Naive thymus-derived CD4-positive, alpha-beta T cell (primary cell): ENCODE measurements at regions not wholly inside any gene's neighbourhood (a gene's known extent, or its start where the extent isn't known, plus 50 kb on each side); places are given as distances from the start of the nearest gene placed in this dataset.

Experiments used
- ATAC-seq: fragments of 150-1000 bp; cut with Tn5 transposase; 2 replicates; pipeline ENCODE4 v1.10.0; 2021; ENCODE audit warnings: mild to moderate bottlenecking, moderate library complexity
- CTCF ChIA-PET: fragments of 350-600 bp; sonication (Branson Sonifier 250); formaldehyde crosslinking; loops from one replicate; lab custom pipeline; 2021; ENCODE audit warnings: antibody characterized with exemption; lab: Charles Lee
- POLR2A ChIA-PET: fragments of 350-600 bp; sonication (Branson Sonifier 250); formaldehyde crosslinking; loops from one replicate; lab custom pipeline; 2021; ENCODE audit warnings: antibody characterized with exemption, inconsistent platforms; lab: Charles Lee
- DNase-seq, 9 donors: peaks; one replicate each; pipeline versions ENCODE4 v3.0.0 to v3.0.0-alpha.2; 2020 to 2022; ENCODE audit warnings: mixed read lengths in 1 of 9
- H3K27ac ChIP-seq: one replicate; pipeline ENCODE4 v1.7.0; 2013; ENCODE audit warnings: mild to moderate bottlenecking, low read depth, low read length, moderate library complexity
- H3K27me3 ChIP-seq, 2 donors: one replicate each; pipeline ENCODE4 v1.7.0; 2013; ENCODE audit warnings: low read length in 2 of 2, mild to moderate bottlenecking in 2 of 2, moderate library complexity in 2 of 2; ENCODE audit not compliant: control insufficient read depth in 2 of 2, insufficient read depth in 2 of 2
- H3K36me3 ChIP-seq, 3 experiments: 1 replicate in 2 of 3; 2 replicates in 1 of 3; pipeline ENCODE4 v1.7.0; 2013; ENCODE audit warnings: low read length in 3 of 3, mild to moderate bottlenecking in 3 of 3, moderate library complexity in 1 of 3; ENCODE audit not compliant: insufficient read depth in 3 of 3, control insufficient read depth in 2 of 3
- H3K4me1 ChIP-seq, 2 donors: one replicate each; pipeline ENCODE4 v1.7.0; 2013; ENCODE audit warnings: low read length in 2 of 2, mild to moderate bottlenecking in 2 of 2, moderate library complexity in 1 of 2; ENCODE audit not compliant: control insufficient read depth in 2 of 2, insufficient read depth in 2 of 2
- H3K4me3 ChIP-seq: 2 replicates; pipeline ENCODE4 v1.7.0; 2013; ENCODE audit warnings: mild to moderate bottlenecking, low read length
- H3K9me3 ChIP-seq, 3 experiments: 1 replicate in 2 of 3; 2 replicates in 1 of 3; pipeline ENCODE4 v1.7.0; 2013; ENCODE audit warnings: low read length in 3 of 3; ENCODE audit not compliant: control insufficient read depth in 2 of 3
- H3K27ac Mint-ChIP-seq, 9 donors: one replicate each; pipeline ENCODE4 v1.8.0; 2020 to 2022; ENCODE audit warnings: mixed read lengths in 9 of 9, mild to moderate bottlenecking in 8 of 9, moderate library complexity in 5 of 9, inconsistent platforms in 2 of 9
- H3K27me3 Mint-ChIP-seq, 5 donors: one replicate each; pipeline ENCODE4 v1.8.0; 2021 to 2022; ENCODE audit warnings: mixed read lengths in 5 of 5, mild to moderate bottlenecking in 1 of 5
- H3K36me3 Mint-ChIP-seq, 5 donors: one replicate each; pipeline ENCODE4 v1.8.0; 2020 to 2022; ENCODE audit warnings: mixed read lengths in 5 of 5, mild to moderate bottlenecking in 3 of 5, inconsistent platforms in 1 of 5
- H3K4me1 Mint-ChIP-seq, 7 donors: one replicate each; pipeline ENCODE4 v1.8.0; 2020 to 2022; ENCODE audit warnings: mixed read lengths in 7 of 7, mild to moderate bottlenecking in 3 of 7, inconsistent platforms in 1 of 7
- H3K4me3 Mint-ChIP-seq, 10 donors: one replicate each; pipeline ENCODE4 v1.8.0; 2020 to 2022; ENCODE audit warnings: mild to moderate bottlenecking in 10 of 10, mixed read lengths in 10 of 10, moderate library complexity in 6 of 10, inconsistent platforms in 2 of 10
- H3K9me3 Mint-ChIP-seq, 11 donors: one replicate each; pipeline ENCODE4 v1.8.0; 2020 to 2022; ENCODE audit warnings: mixed read lengths in 11 of 11, mild to moderate bottlenecking in 4 of 11, inconsistent platforms in 1 of 11, moderate library complexity in 1 of 11
- intact Hi-C, 2 donors: fragments of 100-400 bp; cut with micrococcal nuclease; formaldehyde crosslinking; loops; one replicate each; pipeline ENCODE4 v1.15.1; 2023

DNA sequence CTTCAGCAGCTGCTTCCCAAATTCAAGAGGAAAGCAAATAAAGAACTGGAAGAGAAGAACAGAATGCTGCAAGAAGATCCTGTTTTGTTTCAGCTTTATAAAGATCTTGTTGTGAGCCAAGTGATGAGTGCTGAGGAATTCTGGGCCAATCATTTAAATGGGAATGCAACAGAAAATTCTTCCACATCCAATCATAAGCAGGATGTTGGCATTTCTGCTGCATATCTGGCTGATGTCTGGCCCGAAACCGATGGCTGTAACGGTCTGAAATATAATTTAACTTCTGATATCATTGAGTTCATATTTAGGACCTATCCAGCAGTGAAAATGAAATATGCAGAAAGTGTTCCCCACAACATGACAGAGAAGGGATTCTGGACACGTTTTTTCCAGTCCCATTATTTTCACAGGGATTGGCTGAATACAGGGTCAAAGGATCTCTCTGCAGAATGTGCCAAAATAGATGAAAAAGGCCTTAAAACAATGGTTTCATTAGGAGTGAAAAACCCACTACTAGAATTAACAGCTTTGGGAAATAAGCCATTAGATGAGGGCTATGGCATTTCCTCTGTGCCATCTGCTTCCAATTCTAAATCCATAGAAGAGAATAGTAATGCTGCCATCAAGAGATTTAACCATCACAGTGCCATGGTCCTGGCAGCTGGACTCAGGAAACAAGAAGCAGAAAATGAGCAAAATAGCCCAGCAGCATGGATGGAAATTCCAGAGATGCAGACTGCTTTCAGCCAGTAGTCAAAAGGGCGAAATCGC, 175.6 kb downstream of the MC4R start:
- POLR2A ChIA-PET = no interaction called here
- Histone ChIP-seq H3K27me3 (no peaks in the 10 kb centered on the region), H3K4me1 (no peaks in the 10 kb centered on the region), H3K9me3 (no peaks in the 10 kb centered on the region), H3K36me3 (no peaks in the 10 kb centered on the region), H3K4me3 (no peak overlapping the region), H3K27ac (no peak overlapping the region)
- CTCF ChIA-PET = no interaction called here
- intact Hi-C loops = no loop called here
- H3K27me3 Mint-ChIP-seq = no peaks in the 10 kb centered on the region
- no peaks in the 10 kb centered on the region for H3K36me3 Mint-ChIP-seq
- no peak overlapping the region for H3K4me3 Mint-ChIP-seq
- H3K4me1 Mint-ChIP-seq = peaks cover 0 to 2% (median 0%) of the 10 kb centered on the region in 7 donors
- ATAC-seq = no peak
- H3K9me3 Mint-ChIP-seq = peaks cover 0 to 6% (median 0%) of the 10 kb centered on the region in 11 donors
- DNase-seq = no peak
- no peak overlapping the region for H3K27ac Mint-ChIP-seq

DNA sequence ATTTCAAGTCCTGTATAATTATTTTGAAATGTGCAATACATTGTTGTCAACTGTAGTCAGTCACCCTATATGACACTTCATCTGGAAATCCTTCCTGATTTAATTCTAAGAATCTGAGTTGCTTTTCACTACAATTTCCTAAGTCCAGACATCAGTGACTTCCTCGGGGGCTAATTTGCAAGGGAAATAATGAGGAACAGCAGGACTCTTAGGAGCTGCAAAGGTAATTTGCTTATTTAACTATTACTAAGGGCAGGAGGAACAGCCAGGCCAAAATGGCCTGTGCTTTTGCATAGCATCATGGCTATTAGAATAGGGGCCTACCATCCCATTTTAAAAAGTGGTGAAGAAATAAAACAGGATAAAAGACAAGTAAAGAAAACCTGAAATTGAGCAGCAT, 178.8 kb downstream of the MC4R start:
- Histone ChIP-seq H3K36me3 (no peaks in the 10 kb centered on the region), H3K27ac (no peak overlapping the region), H3K4me1 (no peaks in the 10 kb centered on the region), H3K27me3 (no peaks in the 10 kb centered on the region), H3K9me3 (no peaks in the 10 kb centered on the region), H3K4me3 (no peak overlapping the region)
- H3K4me3 Mint-ChIP-seq = no peak overlapping the region
- CTCF ChIA-PET = no interaction called here
- H3K4me1 Mint-ChIP-seq = peaks cover 0 to 2% (median 0%) of the 10 kb centered on the region in 7 donors
- intact Hi-C loops = no loop called here
- no peak for ATAC-seq
- H3K36me3 Mint-ChIP-seq = no peaks in the 10 kb centered on the region
- DNase-seq = no peak
- no peak overlapping the region for H3K27ac Mint-ChIP-seq
- peaks cover 0 to 6% (median 0%) of the 10 kb centered on the region in 11 donors for H3K9me3 Mint-ChIP-seq
- no peaks in the 10 kb centered on the region for H3K27me3 Mint-ChIP-seq
- POLR2A ChIA-PET = no interaction called here

DNA sequence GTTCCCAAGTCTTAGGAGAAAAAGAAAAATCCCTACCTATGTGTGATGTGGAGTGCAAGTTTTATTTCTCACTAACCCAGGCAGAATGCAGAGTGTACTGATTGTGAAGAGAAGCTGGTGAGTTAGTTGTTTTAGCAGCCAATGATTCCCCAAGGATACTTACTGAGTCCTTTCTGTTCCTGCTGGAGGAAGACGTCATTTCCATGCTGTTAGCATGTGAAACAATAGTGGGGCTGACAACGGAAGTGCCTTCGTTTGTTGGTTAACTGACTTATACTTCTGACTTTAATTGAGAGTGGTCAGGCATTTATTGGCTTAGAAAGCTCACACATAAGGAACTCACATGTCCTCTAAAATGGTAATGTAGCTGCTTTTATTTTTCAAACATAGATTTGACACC, 180.6 kb downstream of the MC4R start:
- H3K27ac ChIP-seq = no peak overlapping the region
- no peaks in the 10 kb centered on the region for H3K4me1 ChIP-seq
- Mint-ChIP-seq H3K27ac (no peak overlapping the region), H3K4me3 (no peak overlapping the region), H3K4me1 (peaks cover 0 to 2% (median 0%) of the 10 kb centered on the region in 7 donors), H3K36me3 (no peaks in the 10 kb centered on the region), H3K27me3 (no peaks in the 10 kb centered on the region), H3K9me3 (peaks cover 0 to 6% (median 0%) of the 10 kb centered on the region in 11 donors)
- intact Hi-C loops = no loop called here
- no peak for ATAC-seq
- H3K27me3 ChIP-seq = no peaks in the 10 kb centered on the region
- H3K36me3 ChIP-seq = no peaks in the 10 kb centered on the region
- no peaks in the 10 kb centered on the region for H3K9me3 ChIP-seq
- no peak overlapping the region for H3K4me3 ChIP-seq
- ChIA-PET CTCF (no interaction called here), POLR2A (interaction anchor here (0.6 kb wide), 1 partner anchor 13 kb away, joined by 4 read pairs; no protein-coding TSS in a partner anchor)
- DNase-seq = no peak

DNA sequence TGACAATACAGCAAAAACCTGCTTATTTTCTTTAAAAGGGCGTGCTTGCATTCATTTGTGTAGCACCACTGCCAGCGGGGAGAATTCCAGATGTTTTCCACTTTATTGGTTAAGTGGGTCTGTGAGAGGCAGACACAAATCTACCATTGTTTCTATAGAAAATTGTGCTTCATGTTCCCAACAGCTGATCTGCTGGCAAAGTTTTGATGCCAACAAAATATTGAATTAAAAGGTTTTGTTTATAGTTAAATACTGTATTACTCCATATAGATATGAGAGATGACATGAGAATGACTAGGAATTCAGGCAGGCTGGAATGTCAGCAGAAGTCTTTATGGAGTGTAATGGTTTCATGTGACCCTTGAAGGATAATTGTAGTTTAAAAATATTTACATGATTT, 182.7 kb downstream of the MC4R start:
- POLR2A ChIA-PET = no interaction called here
- no peak for DNase-seq
- ATAC-seq = no peak
- no peaks in the 10 kb centered on the region for H3K4me1 Mint-ChIP-seq
- H3K4me1 ChIP-seq = no peaks in the 10 kb centered on the region
- H3K27ac ChIP-seq = no peak overlapping the region
- no peak overlapping the region for H3K27ac Mint-ChIP-seq
- no peak overlapping the region for H3K4me3 ChIP-seq
- CTCF ChIA-PET = no interaction called here
- no peaks in the 10 kb centered on the region for H3K27me3 Mint-ChIP-seq
- no peaks in the 10 kb centered on the region for H3K9me3 ChIP-seq
- H3K9me3 Mint-ChIP-seq = peaks cover 0 to 6% (median 0%) of the 10 kb centered on the region in 11 donors
- no peaks in the 10 kb centered on the region for H3K36me3 Mint-ChIP-seq
- no peaks in the 10 kb centered on the region for H3K36me3 ChIP-seq
- H3K4me3 Mint-ChIP-seq = no peak overlapping the region
- H3K27me3 ChIP-seq = no peaks in the 10 kb centered on the region
- intact Hi-C loops = no loop called here

DNA sequence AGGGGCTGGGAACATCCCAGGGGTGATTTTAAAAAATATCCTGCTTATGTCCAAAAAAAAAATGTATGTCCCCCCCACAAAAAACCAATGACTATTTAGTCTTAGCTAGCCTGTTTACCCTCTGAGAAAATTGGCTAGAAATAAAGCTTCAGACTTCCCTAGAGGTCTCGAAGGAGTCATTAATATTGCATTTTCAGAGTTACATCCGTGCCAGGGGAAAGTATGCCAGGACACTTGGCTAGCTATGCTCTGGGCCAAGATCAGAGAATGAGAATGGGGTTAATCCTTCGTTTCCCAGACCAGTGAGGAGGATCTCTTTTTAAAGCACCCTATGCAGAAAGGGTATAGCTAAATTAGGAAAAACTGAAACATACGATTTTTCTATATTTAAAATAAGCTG, 183.6 kb downstream of the MC4R start:
- H3K27me3 Mint-ChIP-seq = no peaks in the 10 kb centered on the region
- Histone ChIP-seq H3K9me3 (no peaks in the 10 kb centered on the region), H3K36me3 (no peaks in the 10 kb centered on the region), H3K27me3 (no peaks in the 10 kb centered on the region), H3K4me1 (no peaks in the 10 kb centered on the region), H3K27ac (no peak overlapping the region), H3K4me3 (no peak overlapping the region)
- H3K36me3 Mint-ChIP-seq = no peaks in the 10 kb centered on the region
- no peak overlapping the region for H3K27ac Mint-ChIP-seq
- H3K9me3 Mint-ChIP-seq = peaks cover 0 to 6% (median 0%) of the 10 kb centered on the region in 11 donors
- ChIA-PET POLR2A (no interaction called here), CTCF (no interaction called here)
- no peak overlapping the region for H3K4me3 Mint-ChIP-seq
- DNase-seq (no peak), ATAC-seq (no peak)
- intact Hi-C loops = no loop called here
- peaks cover 0 to 2% (median 0%) of the 10 kb centered on the region in 7 donors for H3K4me1 Mint-ChIP-seq

DNA sequence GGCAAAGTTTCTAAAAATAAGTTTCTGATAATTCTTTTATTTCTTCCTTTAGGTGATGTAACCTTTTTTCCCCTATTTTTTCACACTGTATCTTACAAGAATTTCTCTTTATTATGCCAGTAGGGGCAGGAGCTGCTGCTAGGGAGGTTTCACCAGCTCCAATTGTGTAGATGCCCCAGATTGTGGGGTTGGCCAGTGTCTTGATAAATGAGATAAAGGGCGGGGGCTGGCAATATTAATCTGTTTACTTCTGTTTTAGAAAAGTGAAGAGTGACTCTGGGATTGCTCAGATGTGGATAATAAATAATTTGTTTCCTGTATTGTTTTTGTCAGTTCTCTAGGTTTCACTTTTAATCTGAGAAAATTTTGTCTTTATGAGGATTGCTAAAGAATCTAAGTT, 190.4 kb downstream of the MC4R start:
- no peaks in the 10 kb centered on the region for H3K27me3 Mint-ChIP-seq
- no peaks in the 10 kb centered on the region for H3K36me3 ChIP-seq
- no peaks in the 10 kb centered on the region for H3K4me1 ChIP-seq
- no peak overlapping the region for H3K4me3 Mint-ChIP-seq
- H3K9me3 ChIP-seq = no peaks in the 10 kb centered on the region
- CTCF ChIA-PET = no interaction called here
- no peaks in the 10 kb centered on the region for H3K27me3 ChIP-seq
- ATAC-seq (no peak), DNase-seq (no peak)
- H3K27ac ChIP-seq = no peak overlapping the region
- H3K4me3 ChIP-seq = no peak overlapping the region
- POLR2A ChIA-PET = no interaction called here
- H3K9me3 Mint-ChIP-seq = peaks cover 0 to 2% (median 0%) of the 10 kb centered on the region in 11 donors
- H3K36me3 Mint-ChIP-seq = no peaks in the 10 kb centered on the region
- H3K27ac Mint-ChIP-seq = no peak overlapping the region
- intact Hi-C loops = no loop called here
- peaks cover 0 to 2% (median 0%) of the 10 kb centered on the region in 7 donors for H3K4me1 Mint-ChIP-seq

DNA sequence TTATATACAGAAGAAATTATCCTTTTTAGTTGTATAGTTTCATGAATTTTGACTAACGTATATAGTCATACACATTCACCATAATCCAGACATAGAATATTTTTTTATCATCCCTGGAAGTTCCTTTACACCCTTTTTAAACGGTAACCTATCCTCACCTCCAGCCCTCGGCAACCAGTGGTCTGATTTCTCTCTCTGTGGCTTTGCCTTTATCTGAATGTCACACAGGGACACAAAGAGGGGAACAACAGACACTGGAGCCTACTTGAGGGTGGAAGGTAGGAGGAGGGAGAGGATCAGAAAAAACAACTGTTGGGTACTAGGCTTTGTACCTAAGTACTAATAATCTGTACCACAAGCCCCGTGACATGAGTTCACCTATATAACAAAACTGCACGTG, 191.9 kb downstream of the MC4R start:
- peaks cover 0 to 2% (median 0%) of the 10 kb centered on the region in 11 donors for H3K9me3 Mint-ChIP-seq
- no peak for ATAC-seq
- Histone ChIP-seq H3K4me3 (no peak overlapping the region), H3K4me1 (no peaks in the 10 kb centered on the region), H3K36me3 (no peaks in the 10 kb centered on the region), H3K9me3 (no peaks in the 10 kb centered on the region), H3K27ac (no peak overlapping the region), H3K27me3 (no peaks in the 10 kb centered on the region)
- peaks cover 0 to 2% (median 0%) of the 10 kb centered on the region in 7 donors for H3K4me1 Mint-ChIP-seq
- H3K36me3 Mint-ChIP-seq = no peaks in the 10 kb centered on the region
- intact Hi-C loops = no loop called here
- H3K27ac Mint-ChIP-seq = no peak overlapping the region
- no peaks in the 10 kb centered on the region for H3K27me3 Mint-ChIP-seq
- H3K4me3 Mint-ChIP-seq = no peak overlapping the region
- no peak for DNase-seq
- ChIA-PET POLR2A (no interaction called here), CTCF (no interaction called here)
